ENCODE measurements at regions not wholly inside any gene's neighbourhood (a gene's known extent, or its start where the extent isn't known, plus 50 kb on each side); places are given as distances from the start of the nearest gene placed in this dataset.

DNA sequence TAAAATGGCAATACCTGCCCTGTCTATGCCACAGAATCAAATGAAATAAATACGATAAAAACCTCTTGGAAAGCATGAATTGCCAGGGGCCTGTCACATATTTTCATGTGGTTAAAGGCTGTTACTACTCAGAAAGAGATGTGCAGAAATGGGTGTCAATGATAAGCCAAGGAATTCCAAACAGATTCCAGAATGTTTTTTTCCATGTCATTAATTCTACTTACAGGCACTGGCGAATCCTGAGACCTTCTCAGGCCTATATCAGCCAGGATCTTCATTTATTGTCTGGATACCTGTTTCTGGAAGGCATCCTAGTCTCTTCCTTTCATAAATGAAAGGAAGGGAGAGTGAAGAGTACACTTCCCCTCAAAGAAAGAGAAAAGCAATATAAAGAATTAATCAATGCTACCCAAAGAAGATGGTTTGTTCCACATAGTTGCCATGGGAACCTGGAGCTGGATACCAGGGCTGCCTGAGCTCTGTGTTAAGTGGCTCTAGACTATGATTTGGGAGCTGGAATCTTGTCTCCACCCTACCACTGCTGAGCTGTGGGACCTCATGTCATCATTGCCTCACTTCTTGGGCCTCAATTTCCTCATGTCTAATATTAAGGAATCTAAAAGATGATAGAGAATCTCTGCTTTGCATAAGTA lies 335.1 kb upstream of the SKOR2 start:
- Histone ChIP-seq H3K4me1 (ENCODE audit: low read length) (no peaks in the 10 kb centered on the region), H3K27me3 (ENCODE audit: low read depth, low read length) (0 out of 2 replicates have a peak, but pooled peaks cover 3% of the 10 kb centered on the region), H4K20me1 (ENCODE audit: insufficient read depth, low read length) (no peaks in the 10 kb centered on the region), H3K27ac (ENCODE audit: low read length) (no peak overlapping the region), H3K79me2 (ENCODE audit: low read length) (no peaks in the 10 kb centered on the region), H3K36me3 (replicated peaks; ENCODE audit: low read depth, low read length) (no peaks in the 10 kb centered on the region), H2AFZ (ENCODE audit: low read depth, low read length) (no peak overlapping the region), H3K4me2 (ENCODE audit: low read length) (no peak overlapping the region), H3K9ac (ENCODE audit: low read length) (no peak overlapping the region), H3K9me3 (ENCODE audit: insufficient read depth, low read length) (no peaks in the 10 kb centered on the region), H3K4me3 (ENCODE audit: low read length) (no peak overlapping the region)
- TF ChIP-seq, protein P1, sequence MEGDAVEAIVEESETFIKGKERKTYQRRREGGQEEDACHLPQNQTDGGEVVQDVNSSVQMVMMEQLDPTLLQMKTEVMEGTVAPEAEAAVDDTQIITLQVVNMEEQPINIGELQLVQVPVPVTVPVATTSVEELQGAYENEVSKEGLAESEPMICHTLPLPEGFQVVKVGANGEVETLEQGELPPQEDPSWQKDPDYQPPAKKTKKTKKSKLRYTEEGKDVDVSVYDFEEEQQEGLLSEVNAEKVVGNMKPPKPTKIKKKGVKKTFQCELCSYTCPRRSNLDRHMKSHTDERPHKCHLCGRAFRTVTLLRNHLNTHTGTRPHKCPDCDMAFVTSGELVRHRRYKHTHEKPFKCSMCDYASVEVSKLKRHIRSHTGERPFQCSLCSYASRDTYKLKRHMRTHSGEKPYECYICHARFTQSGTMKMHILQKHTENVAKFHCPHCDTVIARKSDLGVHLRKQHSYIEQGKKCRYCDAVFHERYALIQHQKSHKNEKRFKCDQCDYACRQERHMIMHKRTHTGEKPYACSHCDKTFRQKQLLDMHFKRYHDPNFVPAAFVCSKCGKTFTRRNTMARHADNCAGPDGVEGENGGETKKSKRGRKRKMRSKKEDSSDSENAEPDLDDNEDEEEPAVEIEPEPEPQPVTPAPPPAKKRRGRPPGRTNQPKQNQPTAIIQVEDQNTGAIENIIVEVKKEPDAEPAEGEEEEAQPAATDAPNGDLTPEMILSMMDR (IDR thresholded peaks at IDR 0.05; ENCODE audit: low read depth, low read length), result no peak
- no peak for TF ChIP-seq EZH2phosphoT487 (IDR thresholded peaks at IDR 0.05; ENCODE audit: low read depth)

DNA sequence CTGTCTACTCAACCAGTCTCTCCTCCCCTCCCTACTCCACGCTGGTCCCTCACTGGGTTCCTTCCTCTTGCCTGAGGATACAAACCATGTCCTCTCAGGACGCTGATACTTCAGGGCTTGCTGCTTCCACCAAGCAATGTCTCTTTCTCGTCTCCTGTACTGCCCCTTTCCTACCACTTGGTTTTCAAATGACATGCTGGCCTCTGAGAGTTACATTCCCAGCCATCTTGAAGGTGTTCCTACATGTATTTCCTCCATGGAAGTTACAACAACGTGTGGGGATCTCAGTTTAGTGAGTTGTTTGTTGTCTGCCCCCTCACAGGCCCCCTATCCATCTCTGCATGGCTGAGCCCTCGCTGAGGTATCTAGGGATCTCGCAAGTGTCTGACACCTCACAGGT lies 334.5 kb upstream of the SKOR2 start:
- TF ChIP-seq, protein P1 (IDR thresholded peaks at IDR 0.05; ENCODE audit: low read depth, low read length), result no peak
- no peak for TF ChIP-seq EZH2phosphoT487 (IDR thresholded peaks at IDR 0.05; ENCODE audit: low read depth)
- H3K36me3 ChIP-seq (replicated peaks; ENCODE audit: low read depth, low read length), result no peaks in the 10 kb centered on the region
- H3K4me1 ChIP-seq (ENCODE audit: low read length), result no peaks in the 10 kb centered on the region
- no peak overlapping the region for H3K27ac ChIP-seq (ENCODE audit: low read length)
- no peak overlapping the region for H3K9ac ChIP-seq (ENCODE audit: low read length)
- H3K9me3 ChIP-seq (ENCODE audit: insufficient read depth, low read length), result no peaks in the 10 kb centered on the region
- no peak overlapping the region for H3K4me3 ChIP-seq (ENCODE audit: low read length)
- H3K4me2 ChIP-seq (ENCODE audit: low read length), result no peak overlapping the region
- H3K79me2 ChIP-seq (ENCODE audit: low read length), result no peaks in the 10 kb centered on the region
- no peaks in the 10 kb centered on the region for H4K20me1 ChIP-seq (ENCODE audit: insufficient read depth, low read length)
- H2AFZ ChIP-seq (ENCODE audit: low read depth, low read length), result no peak overlapping the region
- H3K27me3 ChIP-seq (ENCODE audit: low read depth, low read length), result 0 out of 2 replicates have a peak, but pooled peaks cover 7% of the 10 kb centered on the region

DNA sequence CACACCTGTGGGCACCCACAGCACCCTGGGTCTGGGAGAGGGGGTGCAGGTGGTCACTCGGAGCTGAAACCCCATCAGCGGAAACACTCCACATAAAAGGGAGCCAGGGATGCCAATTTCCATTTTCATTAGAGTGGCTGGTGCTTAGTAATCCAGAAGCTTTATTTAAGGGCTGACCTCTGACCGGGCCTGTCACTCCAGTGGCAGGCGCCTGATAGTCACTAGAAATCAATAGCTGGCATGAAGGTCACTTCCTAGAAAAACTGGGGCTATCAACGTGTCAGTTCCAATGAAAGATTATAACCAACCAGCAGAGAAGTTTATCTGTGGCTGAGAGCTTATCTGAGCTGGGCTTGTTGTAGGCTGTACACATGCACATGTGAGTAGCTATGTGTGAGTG lies 333.7 kb upstream of the SKOR2 start:
- Histone ChIP-seq H3K4me1 (ENCODE audit: low read length) (no peaks in the 10 kb centered on the region), H3K27ac (ENCODE audit: low read length) (no peak overlapping the region)

DNA sequence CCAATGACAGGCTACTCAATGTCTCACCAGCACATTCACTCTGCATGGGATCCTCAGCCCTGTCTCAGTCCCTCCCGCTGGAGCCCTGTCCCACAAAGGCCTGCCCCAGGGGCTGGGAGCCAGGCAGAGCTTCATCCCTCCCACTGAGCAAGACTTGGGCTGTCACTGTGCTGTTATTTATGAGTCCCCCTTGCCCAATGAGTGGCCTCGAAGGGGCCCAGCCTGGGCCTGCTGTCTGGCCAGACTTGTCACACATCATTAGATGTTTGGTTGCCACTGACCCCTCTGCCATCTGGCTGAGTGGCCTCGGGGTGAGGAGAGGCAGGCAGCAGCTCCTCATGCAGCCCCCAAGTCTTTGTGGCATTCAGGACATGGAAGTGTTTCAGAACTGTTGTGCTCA lies 330.6 kb upstream of the SKOR2 start:
- Histone ChIP-seq H3K79me2 (ENCODE audit: low read length) (no peaks in the 10 kb centered on the region), H3K4me1 (ENCODE audit: low read length) (peaks cover 5% of the 10 kb centered on the region; the same call in 1 of the 2 replicates), H3K27ac (ENCODE audit: low read length) (no peak overlapping the region), H3K27me3 (ENCODE audit: low read depth, low read length) (peaks cover 15% of the 10 kb centered on the region; the same call in 1 of the 2 replicates), H3K9me3 (ENCODE audit: insufficient read depth, low read length) (no peaks in the 10 kb centered on the region), H3K36me3 (replicated peaks; ENCODE audit: low read depth, low read length) (no peaks in the 10 kb centered on the region), H3K4me2 (ENCODE audit: low read length) (no peak overlapping the region), H4K20me1 (ENCODE audit: insufficient read depth, low read length) (no peaks in the 10 kb centered on the region), H3K9ac (ENCODE audit: low read length) (no peak overlapping the region), H3K4me3 (ENCODE audit: low read length) (no peak overlapping the region), H2AFZ (ENCODE audit: low read depth, low read length) (no peak overlapping the region)
- TF ChIP-seq, protein P1 (IDR thresholded peaks at IDR 0.05; ENCODE audit: low read depth, low read length), result no peak
- TF ChIP-seq EZH2phosphoT487 (IDR thresholded peaks at IDR 0.05; ENCODE audit: low read depth), result no peak

More for the DNA sequence above, 333.7 kb upstream of the SKOR2 start:
- Histone ChIP-seq H2AFZ (ENCODE audit: low read depth, low read length) (no peak overlapping the region), H3K9ac (ENCODE audit: low read length) (no peak overlapping the region), H3K79me2 (ENCODE audit: low read length) (no peaks in the 10 kb centered on the region), H3K27me3 (ENCODE audit: low read depth, low read length) (peaks cover 12% of the 10 kb centered on the region; the same call in 1 of the 2 replicates), H3K4me3 (ENCODE audit: low read length) (no peak overlapping the region), H3K9me3 (ENCODE audit: insufficient read depth, low read length) (no peaks in the 10 kb centered on the region), H3K4me2 (ENCODE audit: low read length) (no peak overlapping the region), H3K36me3 (replicated peaks; ENCODE audit: low read depth, low read length) (no peaks in the 10 kb centered on the region), H4K20me1 (ENCODE audit: insufficient read depth, low read length) (no peaks in the 10 kb centered on the region)
- TF ChIP-seq EZH2phosphoT487 (IDR thresholded peaks at IDR 0.05; ENCODE audit: low read depth), result no peak
